SIG-M5 treated with dmso at 0.1 percent for 504 hours (cell line): ENCODE measurements at regions not wholly inside any gene's neighbourhood (a gene's known extent, or its start where the extent isn't known, plus 50 kb on each side); places are given as distances from the start of the nearest gene placed in this dataset.

Experiments used
- DNase-seq: peaks from one replicate; lab custom pipeline; 2025; ENCODE audit not compliant: unreplicated experiment; lab: John Stamatoyannopoulos, UW

- no peak for DNase-seq
Measured at GRCh38 chr9:105059252-105059651, 131.3 kb upstream of the ABCA1 start.

- no peak for DNase-seq
Measured at GRCh38 chr9:105062222-105062855, 134.4 kb upstream of the ABCA1 start.

- peak; percentile 65 for DNase-seq
Measured at GRCh38 chr9:105064248-105065097, 136.5 kb upstream of the ABCA1 start.

GRCh38 chr9:105065098-105066088 is 137.4 kb upstream of the ABCA1 start:
- DNase-seq, result no peak

- peak; percentile 74 for DNase-seq
Measured at GRCh38 chr9:105066275-105066865, 138.4 kb upstream of the ABCA1 start.

- peak; percentile 37 for DNase-seq
Measured at GRCh38 chr9:105067895-105068580, 140.1 kb upstream of the ABCA1 start.

- no peak for DNase-seq
Measured at GRCh38 chr9:105069285-105069684, 141.3 kb upstream of the ABCA1 start.

GRCh38 chr9:105069696-105070095 is 141.7 kb upstream of the ABCA1 start:
- DNase-seq, result peak; percentile 18

GRCh38 chr9:105070176-105070575 is 142.2 kb upstream of the ABCA1 start:
- no peak for DNase-seq

GRCh38 chr9:105072476-105072875 is 144.5 kb upstream of the ABCA1 start:
- DNase-seq, result no peak

GRCh38 chr9:105073147-105073546 is 145.2 kb upstream of the ABCA1 start:
- DNase-seq, result no peak

GRCh38 chr9:105074491-105074890 is 146.5 kb upstream of the ABCA1 start:
- DNase-seq, result no peak

- no peak for DNase-seq
Measured at GRCh38 chr9:105076729-105077128, 148.8 kb upstream of the ABCA1 start.

GRCh38 chr9:105079457-105079856 is 151.5 kb upstream of the ABCA1 start:
- DNase-seq, result peak; percentile 34

GRCh38 chr9:105082843-105083242 is 154.9 kb upstream of the ABCA1 start:
- DNase-seq, result no peak

- no peak for DNase-seq
Measured at GRCh38 chr9:105083256-105083655, 155.3 kb upstream of the ABCA1 start.

GRCh38 chr9:105087910-105088898 is 156.2 kb upstream of the SLC44A1 start:
- DNase-seq, result no peak

- no peak for DNase-seq
Measured at GRCh38 chr9:105089874-105090273, 154.6 kb upstream of the SLC44A1 start.

- no peak for DNase-seq
Measured at GRCh38 chr9:105091004-105091640, 153.3 kb upstream of the SLC44A1 start.
